ENCODE measurements at regions not wholly inside any gene's neighbourhood (a gene's known extent, or its start where the extent isn't known, plus 50 kb on each side); places are given as distances from the start of the nearest gene placed in this dataset.

GRCh38 chr3:28835249-28835648 is 445.6 kb upstream of the RBMS3 start:
- no peak for DNase-seq

GRCh38 chr3:28835751-28836150 is 445.1 kb upstream of the RBMS3 start:
- DNase-seq, result peak; percentile 69

- DNase-seq, result no peak
These were observed 444.7 kb upstream of the RBMS3 start for GRCh38 chr3:28836199-28836598.

- no peak for DNase-seq
These were observed 439.9 kb upstream of the RBMS3 start for GRCh38 chr3:28840976-28841376.

- DNase-seq, result no peak
These were observed 439.4 kb upstream of the RBMS3 start for GRCh38 chr3:28841441-28841840.

- DNase-seq, result no peak
These were observed 436.4 kb upstream of the RBMS3 start for GRCh38 chr3:28844298-28845005.

GRCh38 chr3:28845006-28845324 is 435.9 kb upstream of the RBMS3 start:
- no peak for DNase-seq

GRCh38 chr3:28846971-28847478 is 433.8 kb upstream of the RBMS3 start:
- DNase-seq, result no peak

- no peak for DNase-seq
These were observed 433.1 kb upstream of the RBMS3 start for GRCh38 chr3:28847736-28848135.

GRCh38 chr3:28850186-28850585 is 430.7 kb upstream of the RBMS3 start:
- no peak for DNase-seq

- no peak for DNase-seq
These were observed 427.0 kb upstream of the RBMS3 start for GRCh38 chr3:28853830-28854229.

- no peak for DNase-seq
These were observed 424.1 kb upstream of the RBMS3 start for GRCh38 chr3:28856796-28857195.

GRCh38 chr3:28859897-28860296 is 421.0 kb upstream of the RBMS3 start:
- no peak for DNase-seq

- DNase-seq, result no peak
These were observed 420.6 kb upstream of the RBMS3 start for GRCh38 chr3:28860307-28860706.

- no peak for DNase-seq
These were observed 417.7 kb upstream of the RBMS3 start for GRCh38 chr3:28863186-28863585.

GRCh38 chr3:28867836-28868235 is 413.0 kb upstream of the RBMS3 start:
- DNase-seq, result no peak

- DNase-seq, result no peak
These were observed 412.0 kb upstream of the RBMS3 start for GRCh38 chr3:28868897-28869296.

- DNase-seq, result no peak
These were observed 403.0 kb upstream of the RBMS3 start for GRCh38 chr3:28877912-28878311.

- no peak for DNase-seq
These were observed 390.5 kb upstream of the RBMS3 start for GRCh38 chr3:28890373-28890772.

- no peak for DNase-seq
These were observed 389.4 kb upstream of the RBMS3 start for GRCh38 chr3:28891485-28891884.

GRCh38 chr3:28900301-28900700 is 380.6 kb upstream of the RBMS3 start:
- no peak for DNase-seq

GRCh38 chr3:28901018-28901417 is 379.9 kb upstream of the RBMS3 start:
- DNase-seq, result no peak

GRCh38 chr3:28903171-28903601 is 377.7 kb upstream of the RBMS3 start:
- DNase-seq, result no peak

- DNase-seq, result no peak
These were observed 375.1 kb upstream of the RBMS3 start for GRCh38 chr3:28905798-28906197.

GRCh38 chr3:28906561-28907310 is 374.1 kb upstream of the RBMS3 start:
- no peak for DNase-seq

All from NCI-H2171 treated with DMSO at 0.1 percent for 48 hours (cell line).